ENCODE measurements at regions not wholly inside any gene's neighbourhood (a gene's known extent, or its start where the extent isn't known, plus 50 kb on each side); places are given as distances from the start of the nearest gene placed in this dataset.

GRCh38 chr7:54810401-54810800, 51.4 kb upstream of the SEC61G start:
- Histone ChIP-seq H3K36me3 (ENCODE audit: control insufficient read depth, insufficient read depth, low read length) (no peaks in the 10 kb centered on the region), H3K27me3 (ENCODE audit: control insufficient read depth, insufficient read depth, low read length) (peaks cover 2% of the 10 kb centered on the region; the same call in 1 of the 2 replicates), H3K4me3 (ENCODE audit: low read depth, low read length) (no peak overlapping the region)
- ChIA-PET CTCF (no interaction called here), POLR2A (no interaction called here)
- DNase-seq (ENCODE audit: low read depth) = no peak
- TF ChIP-seq, protein P1, sequence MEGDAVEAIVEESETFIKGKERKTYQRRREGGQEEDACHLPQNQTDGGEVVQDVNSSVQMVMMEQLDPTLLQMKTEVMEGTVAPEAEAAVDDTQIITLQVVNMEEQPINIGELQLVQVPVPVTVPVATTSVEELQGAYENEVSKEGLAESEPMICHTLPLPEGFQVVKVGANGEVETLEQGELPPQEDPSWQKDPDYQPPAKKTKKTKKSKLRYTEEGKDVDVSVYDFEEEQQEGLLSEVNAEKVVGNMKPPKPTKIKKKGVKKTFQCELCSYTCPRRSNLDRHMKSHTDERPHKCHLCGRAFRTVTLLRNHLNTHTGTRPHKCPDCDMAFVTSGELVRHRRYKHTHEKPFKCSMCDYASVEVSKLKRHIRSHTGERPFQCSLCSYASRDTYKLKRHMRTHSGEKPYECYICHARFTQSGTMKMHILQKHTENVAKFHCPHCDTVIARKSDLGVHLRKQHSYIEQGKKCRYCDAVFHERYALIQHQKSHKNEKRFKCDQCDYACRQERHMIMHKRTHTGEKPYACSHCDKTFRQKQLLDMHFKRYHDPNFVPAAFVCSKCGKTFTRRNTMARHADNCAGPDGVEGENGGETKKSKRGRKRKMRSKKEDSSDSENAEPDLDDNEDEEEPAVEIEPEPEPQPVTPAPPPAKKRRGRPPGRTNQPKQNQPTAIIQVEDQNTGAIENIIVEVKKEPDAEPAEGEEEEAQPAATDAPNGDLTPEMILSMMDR (IDR thresholded peaks at IDR 0.05; ENCODE audit: insufficient read depth, low read depth, low read length) = no peak

DNA sequence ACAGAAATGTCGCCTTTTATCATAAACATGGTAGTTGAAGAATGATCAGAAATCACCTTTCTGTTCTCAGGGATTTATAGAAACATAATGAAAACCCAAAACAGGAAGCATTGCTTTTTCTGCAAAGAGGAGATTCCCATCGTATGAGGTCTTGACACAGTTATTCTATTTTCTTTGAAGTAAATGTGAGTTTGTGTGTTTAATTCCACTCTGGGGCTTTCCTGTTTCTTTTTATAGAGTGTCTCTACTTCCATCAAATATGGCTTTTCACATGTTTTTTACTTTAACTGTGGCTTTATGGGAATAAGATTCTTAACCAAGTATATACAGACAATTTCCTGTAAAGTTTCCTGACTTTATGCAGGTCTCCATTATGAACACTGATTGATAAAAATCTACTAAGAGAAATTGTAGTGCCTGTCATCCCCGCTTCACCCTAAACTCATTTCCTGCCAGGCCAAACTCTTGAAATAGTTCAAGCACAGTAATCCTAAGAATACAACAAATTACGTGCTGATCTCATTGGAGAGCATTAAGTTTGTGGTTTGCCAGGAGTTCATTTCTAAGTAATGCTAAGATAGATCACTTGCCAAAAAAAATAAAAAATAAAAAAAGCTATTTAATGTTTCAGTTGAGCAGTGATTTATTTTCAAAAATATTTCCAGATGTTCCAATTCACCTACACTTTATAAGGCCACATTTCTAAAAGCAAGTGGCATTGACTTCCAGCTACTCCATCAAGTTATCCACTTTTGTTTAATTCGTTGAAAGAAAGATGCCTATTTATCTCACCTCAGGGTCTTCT, 52.2 kb upstream of the SEC61G start:
- H3K27me3 ChIP-seq (ENCODE audit: control insufficient read depth, insufficient read depth, low read length) = peaks cover 2% of the 10 kb centered on the region; the same call in 1 of the 2 replicates
- DNase-seq (ENCODE audit: low read depth) = peak; percentile 79
- ChIA-PET POLR2A (no interaction called here), CTCF (no interaction called here)
- TF ChIP-seq, protein P1 (IDR thresholded peaks at IDR 0.05; ENCODE audit: insufficient read depth, low read depth, low read length) = no peak
- H3K4me3 ChIP-seq (ENCODE audit: low read depth, low read length) = no peak overlapping the region
- H3K36me3 ChIP-seq (ENCODE audit: control insufficient read depth, insufficient read depth, low read length) = no peaks in the 10 kb centered on the region

- no peak for DNase-seq (ENCODE audit: low read depth)
- POLR2A ChIA-PET = no interaction called here
- no peaks in the 10 kb centered on the region for H3K36me3 ChIP-seq (ENCODE audit: control insufficient read depth, insufficient read depth, low read length)
- TF ChIP-seq, protein P1 (IDR thresholded peaks at IDR 0.05; ENCODE audit: insufficient read depth, low read depth, low read length) = no peak
- no peak overlapping the region for H3K4me3 ChIP-seq (ENCODE audit: low read depth, low read length)
- no peaks in the 10 kb centered on the region for H3K27me3 ChIP-seq (ENCODE audit: control insufficient read depth, insufficient read depth, low read length)
- CTCF ChIA-PET = interaction anchor here (1.1 kb wide), 1 partner anchor 27 kb away, joined by 4 read pairs; no protein-coding TSS in a partner anchor
These were observed 52.8 kb upstream of the SEC61G start for GRCh38 chr7:54811846-54812254.

- TF ChIP-seq, protein P1 (IDR thresholded peaks at IDR 0.05; ENCODE audit: insufficient read depth, low read depth, low read length) = no peak
- POLR2A ChIA-PET = interaction anchor here (0.6 kb wide), 1 partner anchor 223 kb away, joined by 4 read pairs; no protein-coding TSS in a partner anchor
- no peak for DNase-seq (ENCODE audit: low read depth)
These were observed 53.8 kb upstream of the SEC61G start for GRCh38 chr7:54812756-54813322.

DNA sequence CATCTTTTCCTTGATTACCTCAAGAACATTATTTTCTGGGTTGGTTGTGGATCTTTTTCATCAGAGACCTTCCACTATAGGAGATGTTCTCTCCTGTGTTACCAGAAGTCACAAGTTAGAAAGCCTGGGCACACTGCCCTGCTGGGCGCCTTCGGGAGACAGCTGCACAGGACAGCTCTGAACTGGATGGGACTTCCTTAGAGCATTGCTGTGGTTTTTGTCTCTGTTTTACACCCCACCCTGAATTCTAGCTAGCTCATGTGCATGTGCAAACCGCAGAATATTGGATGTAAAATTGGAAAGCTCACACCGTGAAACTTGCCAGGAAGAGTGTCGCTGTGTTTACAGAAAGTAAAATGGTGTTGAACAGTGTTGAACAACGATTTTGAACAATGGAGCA, 54.4 kb upstream of the SEC61G start:
- H3K4me3 ChIP-seq (ENCODE audit: low read depth, low read length) = no peak overlapping the region
- ChIA-PET POLR2A (no interaction called here), CTCF (interaction anchor here (0.8 to 1.2 kb wide), 4 partner anchors 10 to 441 kb away, joined by 3 to 4 read pairs (median 3); no protein-coding TSS in a partner anchor)
- DNase-seq (ENCODE audit: low read depth) = no peak
- H3K36me3 ChIP-seq (ENCODE audit: control insufficient read depth, insufficient read depth, low read length) = no peaks in the 10 kb centered on the region
- TF ChIP-seq, protein P1 (IDR thresholded peaks at IDR 0.05; ENCODE audit: insufficient read depth, low read depth, low read length) = no peak
- no peaks in the 10 kb centered on the region for H3K27me3 ChIP-seq (ENCODE audit: control insufficient read depth, insufficient read depth, low read length)

More at GRCh38 chr7:54812756-54813322, 53.8 kb upstream of the SEC61G start:
- H3K4me3 ChIP-seq (ENCODE audit: low read depth, low read length) = no peak overlapping the region
- CTCF ChIA-PET = interaction anchor here (1.1 to 1.2 kb wide), 4 partner anchors 11 to 442 kb away, joined by 3 to 4 read pairs (median 4); no protein-coding TSS in a partner anchor
- no peaks in the 10 kb centered on the region for H3K27me3 ChIP-seq (ENCODE audit: control insufficient read depth, insufficient read depth, low read length)
- H3K36me3 ChIP-seq (ENCODE audit: control insufficient read depth, insufficient read depth, low read length) = no peaks in the 10 kb centered on the region
